HL-60 (cell line): ENCODE measurements at regions not wholly inside any gene's neighbourhood (a gene's known extent, or its start where the extent isn't known, plus 50 kb on each side); places are given as distances from the start of the nearest gene placed in this dataset.

Experiments used
- DNase-seq, 2 experiments: peaks; one replicate each; pipeline ENCODE4 v3.0.0-alpha.2; 2010 to 2020; ENCODE audit warnings: low read depth in 1 of 2, low spot score in 1 of 2
- H3K27ac ChIP-seq: fragments of 250-450 bp; sonication (Bioruptor Pico); replicated peaks from 2 replicates; pipeline ENCODE4 v1.5.1; 2020; ENCODE audit warnings: mild to moderate bottlenecking, moderate library complexity
- H3K27me3 ChIP-seq: fragments of 250-450 bp; sonication (Bioruptor Pico); 2 replicates; pipeline ENCODE4 v1.5.1; 2021; ENCODE audit warnings: mild to moderate bottlenecking, moderate library complexity; ENCODE audit not compliant: insufficient read depth, poor library complexity, severe bottlenecking
- H3K4me3 ChIP-seq: replicated peaks from 2 replicates; pipeline ENCODE4 v1.5.1; 2011; ENCODE audit warnings: mild to moderate bottlenecking, control low read depth, low read length; ENCODE audit not compliant: insufficient read depth
- GABPA ChIP-seq: IDR thresholded peaks from 2 replicates; pipeline ENCODE4 v1.6.1; 2012; ENCODE audit warnings: low read depth
- POLR2AphosphoS5 ChIP-seq: IDR thresholded peaks from 2 replicates; pipeline ENCODE4 v1.6.1; 2012; ENCODE audit warnings: low read depth
- SPI1 ChIP-seq: IDR thresholded peaks from 2 replicates; pipeline ENCODE4 v1.6.1; 2012; ENCODE audit warnings: low read depth, mild to moderate bottlenecking, borderline replicate concordance
- TF ChIP-seq, protein P1 (sequence below): IDR thresholded peaks from 2 replicates; pipeline ENCODE4 v1.6.1; 2012; ENCODE audit warnings: low read depth; ENCODE audit not compliant: insufficient replicate concordance
- TF ChIP-seq, protein P2 (sequence below): IDR thresholded peaks from one replicate; pipeline ENCODE4 v1.5.1; 2011; ENCODE audit warnings: low read length, control low read depth, inconsistent platforms; ENCODE audit not compliant: insufficient read depth

DNA sequence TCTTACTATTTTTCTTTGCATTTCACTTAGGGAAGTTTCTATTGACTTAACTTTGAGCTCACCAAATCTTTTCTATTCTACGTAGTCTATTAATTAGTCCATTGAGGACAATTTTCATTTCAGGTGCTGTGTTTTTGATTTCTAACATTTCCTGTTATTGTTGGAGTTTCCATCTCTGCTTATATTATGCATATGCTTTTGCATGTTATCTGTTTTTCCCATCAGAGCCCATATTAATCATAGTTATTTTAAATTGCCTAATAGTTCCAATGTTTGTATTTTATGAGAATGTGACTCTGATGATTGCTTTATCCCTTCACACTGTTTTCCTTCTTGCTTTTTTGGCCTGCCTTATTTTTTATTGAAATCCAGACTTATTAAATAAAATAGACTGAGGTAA, 414.5 kb upstream of the OPRM1 start:
- no peak for DNase-seq

DNA sequence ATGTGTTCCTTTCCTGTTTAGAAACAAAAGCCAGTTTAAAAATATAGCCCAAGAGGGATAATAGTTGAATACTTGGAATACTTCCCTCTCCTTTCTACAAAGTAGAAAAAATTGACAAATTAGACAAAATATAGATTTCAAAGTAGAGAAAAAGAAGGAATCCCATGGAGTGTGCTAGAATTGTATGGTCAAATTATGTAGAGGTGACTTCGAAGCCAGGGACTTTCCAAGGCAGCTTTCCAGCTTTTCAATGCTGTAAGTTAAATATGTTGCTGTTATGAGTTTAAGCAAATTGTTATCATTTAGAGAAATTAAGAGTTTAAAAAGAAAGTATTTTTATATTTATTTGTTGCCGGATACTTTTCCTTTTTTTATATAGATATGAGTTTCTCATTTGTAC, 415.5 kb upstream of the OPRM1 start:
- Histone ChIP-seq H3K27ac (no peak overlapping the region), H3K4me3 (no peak overlapping the region), H3K27me3 (no peaks in the 10 kb centered on the region)
- DNase-seq, result no peak
- TF ChIP-seq SPI1, result no peak

More for the DNA sequence above, 414.5 kb upstream of the OPRM1 start:
- TF ChIP-seq, protein P1, sequence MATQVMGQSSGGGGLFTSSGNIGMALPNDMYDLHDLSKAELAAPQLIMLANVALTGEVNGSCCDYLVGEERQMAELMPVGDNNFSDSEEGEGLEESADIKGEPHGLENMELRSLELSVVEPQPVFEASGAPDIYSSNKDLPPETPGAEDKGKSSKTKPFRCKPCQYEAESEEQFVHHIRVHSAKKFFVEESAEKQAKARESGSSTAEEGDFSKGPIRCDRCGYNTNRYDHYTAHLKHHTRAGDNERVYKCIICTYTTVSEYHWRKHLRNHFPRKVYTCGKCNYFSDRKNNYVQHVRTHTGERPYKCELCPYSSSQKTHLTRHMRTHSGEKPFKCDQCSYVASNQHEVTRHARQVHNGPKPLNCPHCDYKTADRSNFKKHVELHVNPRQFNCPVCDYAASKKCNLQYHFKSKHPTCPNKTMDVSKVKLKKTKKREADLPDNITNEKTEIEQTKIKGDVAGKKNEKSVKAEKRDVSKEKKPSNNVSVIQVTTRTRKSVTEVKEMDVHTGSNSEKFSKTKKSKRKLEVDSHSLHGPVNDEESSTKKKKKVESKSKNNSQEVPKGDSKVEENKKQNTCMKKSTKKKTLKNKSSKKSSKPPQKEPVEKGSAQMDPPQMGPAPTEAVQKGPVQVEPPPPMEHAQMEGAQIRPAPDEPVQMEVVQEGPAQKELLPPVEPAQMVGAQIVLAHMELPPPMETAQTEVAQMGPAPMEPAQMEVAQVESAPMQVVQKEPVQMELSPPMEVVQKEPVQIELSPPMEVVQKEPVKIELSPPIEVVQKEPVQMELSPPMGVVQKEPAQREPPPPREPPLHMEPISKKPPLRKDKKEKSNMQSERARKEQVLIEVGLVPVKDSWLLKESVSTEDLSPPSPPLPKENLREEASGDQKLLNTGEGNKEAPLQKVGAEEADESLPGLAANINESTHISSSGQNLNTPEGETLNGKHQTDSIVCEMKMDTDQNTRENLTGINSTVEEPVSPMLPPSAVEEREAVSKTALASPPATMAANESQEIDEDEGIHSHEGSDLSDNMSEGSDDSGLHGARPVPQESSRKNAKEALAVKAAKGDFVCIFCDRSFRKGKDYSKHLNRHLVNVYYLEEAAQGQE, result no peak
- no peak for TF ChIP-seq POLR2AphosphoS5
- TF ChIP-seq, protein P2, sequence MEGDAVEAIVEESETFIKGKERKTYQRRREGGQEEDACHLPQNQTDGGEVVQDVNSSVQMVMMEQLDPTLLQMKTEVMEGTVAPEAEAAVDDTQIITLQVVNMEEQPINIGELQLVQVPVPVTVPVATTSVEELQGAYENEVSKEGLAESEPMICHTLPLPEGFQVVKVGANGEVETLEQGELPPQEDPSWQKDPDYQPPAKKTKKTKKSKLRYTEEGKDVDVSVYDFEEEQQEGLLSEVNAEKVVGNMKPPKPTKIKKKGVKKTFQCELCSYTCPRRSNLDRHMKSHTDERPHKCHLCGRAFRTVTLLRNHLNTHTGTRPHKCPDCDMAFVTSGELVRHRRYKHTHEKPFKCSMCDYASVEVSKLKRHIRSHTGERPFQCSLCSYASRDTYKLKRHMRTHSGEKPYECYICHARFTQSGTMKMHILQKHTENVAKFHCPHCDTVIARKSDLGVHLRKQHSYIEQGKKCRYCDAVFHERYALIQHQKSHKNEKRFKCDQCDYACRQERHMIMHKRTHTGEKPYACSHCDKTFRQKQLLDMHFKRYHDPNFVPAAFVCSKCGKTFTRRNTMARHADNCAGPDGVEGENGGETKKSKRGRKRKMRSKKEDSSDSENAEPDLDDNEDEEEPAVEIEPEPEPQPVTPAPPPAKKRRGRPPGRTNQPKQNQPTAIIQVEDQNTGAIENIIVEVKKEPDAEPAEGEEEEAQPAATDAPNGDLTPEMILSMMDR, result no peak
- TF ChIP-seq GABPA, result no peak
- no peak for TF ChIP-seq SPI1
- H3K27me3 ChIP-seq, result no peaks in the 10 kb centered on the region
- H3K27ac ChIP-seq, result no peak overlapping the region
- no peak overlapping the region for H3K4me3 ChIP-seq

DNA sequence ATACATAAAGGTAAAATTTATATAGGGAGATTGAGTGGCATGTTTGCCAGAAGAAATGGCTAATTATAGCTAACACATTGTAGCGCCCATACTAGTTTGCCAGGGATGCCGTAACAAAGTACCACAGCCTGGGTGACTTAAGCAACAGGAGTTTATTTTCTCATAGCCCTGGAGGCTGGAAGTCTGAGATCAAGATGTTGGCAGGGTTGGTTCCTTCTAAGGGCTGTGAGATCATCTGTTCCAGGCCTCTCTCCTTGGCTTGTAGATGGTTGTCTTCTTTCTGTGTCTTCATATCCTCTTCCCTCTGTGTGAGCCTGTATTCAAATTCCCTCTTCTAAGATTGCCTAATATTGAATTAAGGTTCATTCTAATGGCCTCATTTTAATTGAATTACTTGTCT, 417.5 kb upstream of the OPRM1 start:
- Histone ChIP-seq H3K4me3 (no peak overlapping the region), H3K27me3 (no peaks in the 10 kb centered on the region), H3K27ac (no peak overlapping the region)
- TF ChIP-seq, protein P1, result no peak
- no peak for TF ChIP-seq SPI1
- no peak for TF ChIP-seq POLR2AphosphoS5
- no peak for TF ChIP-seq GABPA
- TF ChIP-seq, protein P2, result no peak
- no peak for DNase-seq

DNA sequence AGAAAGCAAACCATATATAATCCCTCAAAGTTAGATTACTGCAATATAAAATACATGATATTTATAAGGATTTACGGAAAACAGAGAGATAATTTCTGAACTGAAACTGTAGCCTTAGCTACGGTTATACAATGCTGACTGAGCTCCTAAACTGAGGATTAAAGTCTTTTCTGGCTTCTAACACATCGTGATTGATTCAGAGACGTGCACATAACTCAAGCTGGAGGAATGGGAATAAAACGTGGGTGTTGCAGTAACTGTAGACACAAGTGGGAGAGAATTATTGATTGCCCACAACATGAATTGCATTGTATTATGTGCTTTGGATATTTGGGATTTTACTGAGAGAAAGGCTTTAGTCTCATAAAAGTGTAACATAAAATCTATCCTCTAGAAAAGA, 418.0 kb upstream of the OPRM1 start:
- Histone ChIP-seq H3K4me3 (no peak overlapping the region), H3K27me3 (no peaks in the 10 kb centered on the region), H3K27ac (no peak overlapping the region)
- TF ChIP-seq, protein P2, result no peak
- TF ChIP-seq POLR2AphosphoS5 (no peak), SPI1 (no peak)
- no peak for DNase-seq
